Caki2 (cell line): ENCODE measurements at regions not wholly inside any gene's neighbourhood (a gene's known extent, or its start where the extent isn't known, plus 50 kb on each side); places are given as distances from the start of the nearest gene placed in this dataset.
A peak's percentile ranks its signal among the peaks of the same experiment; 100 is the strongest.
"Not testable (repeated sequence)": the region's sequence is repeated elsewhere in the genome, so short reads cannot be mapped to it uniquely, and the experiment has no call there.

Experiments used
- DNase-seq: peaks from one replicate; pipeline ENCODE4 v3.0.0-alpha.2; 2015; ENCODE audit warnings: low read depth
- in situ Hi-C: cut with HindIII; loops from 2 replicates; pipeline ENCODE4 v1.10.0; 2016; ENCODE audit warnings: low sequenced_read_pairs, low pct_unique_long_range_greater_than_20kb, mixed read lengths

- no peak for DNase-seq
- in situ Hi-C loops = no loop called here
These were observed 148.3 kb upstream of the SLC24A2 start for GRCh38 chr9:19937121-19937520.

DNA sequence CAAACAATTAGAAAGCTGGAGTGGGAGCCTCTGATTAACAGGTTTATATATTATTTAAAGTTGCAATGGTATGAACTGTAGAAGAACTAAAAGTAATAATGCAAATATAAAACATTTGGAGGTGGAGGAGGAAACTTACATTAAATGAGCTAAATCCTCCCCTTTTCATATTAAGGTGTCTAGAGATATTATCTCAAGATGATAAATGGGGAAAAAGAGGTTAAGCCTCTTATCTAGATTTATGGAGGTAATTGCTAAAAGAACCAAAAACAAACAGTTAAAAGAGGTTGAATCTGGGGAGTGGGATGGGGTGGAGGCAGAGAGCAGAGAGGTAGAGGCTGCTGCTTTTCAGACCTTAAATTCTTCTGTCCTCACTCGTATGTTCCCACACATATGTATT is 147.8 kb upstream of the SLC24A2 start:
- DNase-seq = no peak
- in situ Hi-C loops = no loop called here

DNA sequence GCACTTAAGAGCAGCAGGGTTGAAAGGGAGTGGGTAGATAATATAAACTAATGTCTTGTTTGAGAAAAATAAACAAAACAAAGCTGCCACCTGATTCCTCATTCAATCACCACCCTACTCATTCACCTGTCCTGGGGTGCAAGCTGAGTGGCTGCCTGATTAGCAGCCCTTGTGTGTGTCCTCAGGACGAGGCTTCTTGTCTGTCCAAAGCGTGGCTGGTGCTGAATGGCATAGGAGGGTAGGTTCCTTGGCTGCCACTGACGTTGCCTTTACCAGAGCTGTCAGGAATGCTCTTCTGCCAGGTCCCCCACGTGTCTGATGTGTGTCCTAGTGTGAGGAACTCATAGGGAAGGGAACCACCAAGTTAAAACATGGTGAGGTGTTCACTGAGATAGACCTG is 146.6 kb upstream of the SLC24A2 start:
- in situ Hi-C loops = no loop called here
- DNase-seq = no peak

- in situ Hi-C loops = no loop called here
- no peak for DNase-seq
These were observed 145.5 kb upstream of the SLC24A2 start for GRCh38 chr9:19934301-19934871.

DNA sequence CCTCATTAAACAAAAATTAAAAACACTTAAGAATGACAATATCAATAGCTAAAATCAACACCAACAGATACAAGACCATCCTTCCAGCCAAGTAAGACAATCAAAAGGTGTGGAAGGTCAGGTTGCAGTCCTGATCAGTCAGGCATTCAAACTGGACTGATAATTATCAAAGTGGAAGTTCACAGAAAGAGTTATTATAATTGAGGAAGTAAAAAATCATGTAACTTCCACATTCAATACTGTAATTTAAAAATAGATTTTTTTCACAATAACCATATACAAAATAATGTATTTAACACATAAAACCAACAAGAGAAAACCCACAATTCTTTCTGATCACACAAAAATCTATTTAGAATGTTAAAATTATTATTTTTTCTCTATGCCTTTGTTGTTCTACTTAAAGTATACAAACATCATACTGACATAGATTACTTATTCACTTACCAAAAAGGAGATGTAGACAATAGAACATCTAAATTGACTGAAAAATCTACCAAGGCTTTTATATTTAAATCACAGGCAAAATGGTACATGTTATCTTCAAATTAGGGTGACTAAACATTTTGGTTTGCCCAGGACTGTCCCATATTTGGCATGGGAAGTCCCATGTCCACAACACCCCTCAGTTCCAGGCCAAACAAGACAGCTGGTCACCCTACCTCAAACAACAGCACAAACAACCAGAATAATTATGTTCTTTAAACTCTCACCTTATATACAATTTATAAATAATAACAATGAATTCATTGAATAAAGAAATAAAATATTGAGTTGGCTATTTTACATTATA is 142.5 kb upstream of the SLC24A2 start:
- in situ Hi-C loops = no loop called here
- no peak for DNase-seq

- no peak for DNase-seq
- in situ Hi-C loops = no loop called here
These were observed 138.7 kb upstream of the SLC24A2 start for GRCh38 chr9:19927560-19927959.

DNA sequence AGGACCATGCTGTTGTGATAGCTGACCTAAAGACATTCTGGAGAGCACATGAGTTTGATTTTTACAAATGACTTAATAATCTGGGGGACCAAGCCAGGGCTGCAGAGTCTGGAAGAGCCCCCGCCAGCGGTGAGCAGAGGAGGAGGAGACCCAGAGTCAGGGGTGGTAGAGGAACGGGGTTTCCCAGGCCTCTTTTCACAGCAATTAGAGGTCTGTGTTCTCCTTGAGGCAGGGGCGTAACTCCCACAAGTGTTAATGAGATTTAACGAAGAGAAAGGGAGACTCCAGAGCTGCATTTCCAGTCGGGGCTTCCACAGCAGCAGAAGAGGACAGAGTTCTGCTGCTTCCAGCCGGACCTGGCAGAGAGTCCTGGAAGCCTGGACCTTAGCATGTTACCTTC is 137.9 kb upstream of the SLC24A2 start:
- no peak for DNase-seq
- in situ Hi-C loops = no loop called here

- in situ Hi-C loops = no loop called here
- DNase-seq = peak; percentile 81
These were observed 137.1 kb upstream of the SLC24A2 start for GRCh38 chr9:19925674-19926503.

DNA sequence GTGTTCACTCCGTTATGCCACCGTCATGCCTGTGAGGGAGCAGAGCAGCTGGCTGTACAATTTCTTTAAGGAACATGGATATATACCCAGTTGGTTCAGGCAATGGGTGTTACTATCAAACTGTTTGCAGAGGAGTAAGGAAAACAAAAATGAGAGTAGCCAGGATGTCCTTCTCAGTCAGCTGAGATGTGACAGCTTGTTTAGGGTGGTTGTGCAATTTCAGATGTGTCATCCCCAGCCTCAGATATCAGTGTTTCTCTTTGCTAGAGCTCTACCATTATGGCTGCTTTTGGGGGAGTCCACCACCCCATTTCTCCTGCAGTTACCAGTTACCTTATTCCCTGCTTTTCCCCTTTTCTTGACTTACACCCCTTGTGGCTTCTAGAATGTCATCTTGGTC is 135.2 kb upstream of the SLC24A2 start:
- in situ Hi-C loops = no loop called here

GRCh38 chr9:19922476-19923118 is 133.8 kb upstream of the SLC24A2 start:
- in situ Hi-C loops = no loop called here
- DNase-seq = peak; percentile 16

More for the DNA sequence above, 135.2 kb upstream of the SLC24A2 start:
- DNase-seq = no peak

DNA sequence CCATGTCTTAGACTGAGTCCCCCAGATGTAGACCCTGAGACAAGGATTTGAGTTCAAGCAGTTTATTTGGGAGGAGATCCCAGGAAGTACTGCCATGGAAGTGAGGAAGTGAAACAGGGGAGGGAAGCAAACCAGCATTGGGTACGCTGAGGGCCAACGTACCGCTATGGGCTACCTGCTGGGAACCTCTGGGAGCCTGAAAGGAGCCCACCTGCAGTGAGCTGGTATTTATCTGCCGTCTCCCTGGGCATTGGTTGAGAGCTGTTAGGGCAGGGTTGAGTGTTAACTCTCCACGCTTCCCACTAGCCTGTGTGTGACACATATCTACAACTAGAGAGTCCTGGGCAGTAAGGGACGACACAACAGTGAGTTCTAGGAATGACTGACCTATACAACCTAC is 131.6 kb upstream of the SLC24A2 start:
- in situ Hi-C loops = no loop called here
- DNase-seq = no peak

GRCh38 chr9:19918630-19919029 is 129.8 kb upstream of the SLC24A2 start:
- DNase-seq = no peak
- in situ Hi-C loops = no loop called here

GRCh38 chr9:19914044-19914443 is 125.2 kb upstream of the SLC24A2 start:
- DNase-seq = no peak
- in situ Hi-C loops = no loop called here

DNA sequence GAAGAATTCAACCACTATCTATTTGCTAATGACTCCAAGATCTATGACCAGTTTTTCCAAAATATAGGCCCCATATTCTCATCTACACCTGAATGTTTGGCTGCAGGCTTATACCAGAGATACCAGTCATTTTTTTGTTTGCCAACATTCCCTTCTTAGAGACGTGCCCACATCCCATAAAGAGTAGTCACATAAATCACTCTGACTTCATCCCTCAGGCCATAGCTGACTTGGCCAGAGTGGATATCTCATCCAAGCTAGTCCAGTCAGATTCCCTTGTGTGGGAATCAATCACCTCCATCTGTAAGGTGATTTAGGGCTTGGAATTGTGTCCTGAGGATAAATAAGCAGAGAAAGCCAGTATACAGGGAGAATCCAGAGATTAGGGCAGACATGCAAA is 124.3 kb upstream of the SLC24A2 start:
- no peak for DNase-seq
- in situ Hi-C loops = no loop called here

- in situ Hi-C loops = no loop called here
- no peak for DNase-seq
These were observed 114.2 kb upstream of the SLC24A2 start for GRCh38 chr9:19903076-19903475.

DNA sequence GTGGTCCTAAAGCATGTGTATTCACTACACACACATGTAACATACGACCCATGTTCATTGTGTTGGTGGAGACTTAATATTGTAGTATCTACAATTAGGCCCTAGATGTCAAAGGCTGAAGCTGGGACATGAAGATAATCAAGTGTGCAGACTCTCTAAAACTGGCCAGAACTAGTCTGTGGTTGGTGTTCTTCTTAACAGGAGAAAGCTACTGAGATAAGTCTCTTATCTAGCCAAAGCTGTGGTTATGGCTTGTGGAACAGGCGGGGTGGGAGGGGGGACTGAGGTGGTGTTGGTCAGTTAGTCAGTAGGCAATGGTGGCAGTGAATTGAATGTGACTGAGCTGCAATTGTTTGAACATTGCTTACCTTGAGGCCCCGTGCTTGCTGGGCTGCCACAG is 112.7 kb upstream of the SLC24A2 start:
- in situ Hi-C loops = no loop called here

GRCh38 chr9:19896161-19896560 is 107.3 kb upstream of the SLC24A2 start:
- in situ Hi-C loops = no loop called here
- DNase-seq = no peak

More for the DNA sequence above, 112.7 kb upstream of the SLC24A2 start:
- DNase-seq = no peak

- in situ Hi-C loops, DNase-seq: not testable (repeated sequence)
These were observed 106.7 kb upstream of the SLC24A2 start for GRCh38 chr9:19895578-19895977.

- DNase-seq = no peak
- in situ Hi-C loops = no loop called here
These were observed 106.2 kb upstream of the SLC24A2 start for GRCh38 chr9:19895006-19895405.
